CD4-positive, CD25-positive, alpha-beta regulatory T cell (primary cell): ENCODE measurements at regions not wholly inside any gene's neighbourhood (a gene's known extent, or its start where the extent isn't known, plus 50 kb on each side); places are given as distances from the start of the nearest gene placed in this dataset.

ENCODE experiments used
- ATAC-seq, 2 donors: fragments of 150-1000 bp; cut with Tn5 transposase; one replicate each; pipeline ENCODE4 v1.10.0; 2021; ENCODE audit warnings: low read depth in 2 of 2, moderate number of reproducible peaks in 2 of 2, moderate library complexity in 1 of 2
- DNase-seq, 3 donors: peaks; one replicate each; pipeline versions ENCODE4 v3.0.0 to v3.0.0-alpha.2; 2012 to 2022; ENCODE audit warnings: mixed read lengths in 1 of 3
- H3K27ac ChIP-seq: one replicate; pipeline ENCODE4 v1.7.0; 2013; ENCODE audit warnings: mild to moderate bottlenecking, low read length; ENCODE audit not compliant: insufficient read depth, poor library complexity, severe bottlenecking
- H3K27me3 ChIP-seq: one replicate; pipeline ENCODE4 v1.7.0; 2013; ENCODE audit warnings: low read length; ENCODE audit not compliant: control insufficient read depth, insufficient read depth
- H3K36me3 ChIP-seq: one replicate; pipeline ENCODE4 v1.7.0; 2013; ENCODE audit warnings: mild to moderate bottlenecking, low read length, moderate library complexity; ENCODE audit not compliant: control insufficient read depth, insufficient read depth
- H3K4me1 ChIP-seq: 2 replicates; pipeline ENCODE4 v1.7.0; 2013; ENCODE audit warnings: mild to moderate bottlenecking, low read length; ENCODE audit not compliant: insufficient read depth, control insufficient read depth, poor library complexity, severe bottlenecking
- H3K4me3 ChIP-seq: one replicate; pipeline ENCODE4 v1.7.0; 2013; ENCODE audit warnings: low read depth, mild to moderate bottlenecking, low read length, moderate library complexity
- H3K9me3 ChIP-seq, 2 experiments: 1 replicate in 1 of 2; 2 replicates in 1 of 2; pipeline ENCODE4 v1.7.0; 2013; ENCODE audit warnings: low read length in 2 of 2, mild to moderate bottlenecking in 1 of 2, moderate library complexity in 1 of 2; ENCODE audit not compliant: control insufficient read depth in 2 of 2
- H3K27ac Mint-ChIP-seq, 3 donors: one replicate each; pipeline ENCODE4 v1.8.0; 2020 to 2022; ENCODE audit warnings: mild to moderate bottlenecking in 3 of 3, mixed read lengths in 3 of 3, moderate library complexity in 2 of 3
- H3K27me3 Mint-ChIP-seq: one replicate; pipeline ENCODE4 v1.8.0; 2022; ENCODE audit warnings: mild to moderate bottlenecking, mixed read lengths
- H3K36me3 Mint-ChIP-seq: one replicate; pipeline ENCODE4 v1.8.0; 2020; ENCODE audit warnings: mixed read lengths
- H3K4me1 Mint-ChIP-seq, 4 donors: one replicate each; pipeline ENCODE4 v1.8.0; 2020 to 2022; ENCODE audit warnings: mixed read lengths in 4 of 4, mild to moderate bottlenecking in 1 of 4
- H3K4me3 Mint-ChIP-seq, 4 donors: one replicate each; pipeline ENCODE4 v1.8.0; 2020 to 2022; ENCODE audit warnings: mild to moderate bottlenecking in 4 of 4, mixed read lengths in 4 of 4, moderate library complexity in 3 of 4
- H3K9me3 Mint-ChIP-seq, 7 donors: one replicate each; pipeline ENCODE4 v1.8.0; 2020 to 2022; ENCODE audit warnings: mixed read lengths in 7 of 7, mild to moderate bottlenecking in 3 of 7, moderate library complexity in 2 of 7

DNA sequence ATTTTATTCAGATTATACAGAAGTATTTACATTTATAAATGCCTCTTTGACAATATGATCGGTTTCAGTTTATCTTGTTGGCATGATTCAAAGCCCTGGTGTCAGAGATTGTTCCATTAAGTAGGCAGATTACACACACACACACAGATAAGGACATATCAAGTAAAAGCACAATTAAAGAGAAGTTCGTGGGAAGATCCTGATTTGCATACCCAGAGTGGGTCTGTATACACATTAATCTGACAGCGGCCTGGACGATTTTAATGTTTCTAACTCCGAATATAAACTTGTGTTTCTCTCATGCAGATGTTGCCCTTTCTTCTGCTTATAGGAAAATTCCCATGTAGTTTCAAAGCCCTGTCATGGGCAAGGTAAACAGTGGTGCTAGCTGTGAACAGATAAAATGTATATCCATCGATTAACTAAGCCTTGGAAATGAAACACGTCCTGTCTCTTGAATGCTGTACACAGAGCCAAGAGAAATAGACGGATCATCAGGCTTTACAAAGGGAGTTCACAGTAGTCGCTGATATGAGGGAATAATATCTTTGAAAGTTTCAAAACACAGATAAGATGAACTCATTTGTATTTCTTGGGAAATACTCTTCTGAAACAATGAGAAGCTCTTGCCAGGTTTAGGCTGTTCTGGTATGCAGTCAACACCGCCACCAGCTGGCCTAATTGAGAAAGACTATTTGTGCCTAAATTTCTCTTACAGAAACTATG is 108.2 kb upstream of the GMDS start:
- Mint-ChIP-seq H3K27me3 (no peaks in the 10 kb centered on the region), H3K9me3 (no peaks in the 10 kb centered on the region)

DNA sequence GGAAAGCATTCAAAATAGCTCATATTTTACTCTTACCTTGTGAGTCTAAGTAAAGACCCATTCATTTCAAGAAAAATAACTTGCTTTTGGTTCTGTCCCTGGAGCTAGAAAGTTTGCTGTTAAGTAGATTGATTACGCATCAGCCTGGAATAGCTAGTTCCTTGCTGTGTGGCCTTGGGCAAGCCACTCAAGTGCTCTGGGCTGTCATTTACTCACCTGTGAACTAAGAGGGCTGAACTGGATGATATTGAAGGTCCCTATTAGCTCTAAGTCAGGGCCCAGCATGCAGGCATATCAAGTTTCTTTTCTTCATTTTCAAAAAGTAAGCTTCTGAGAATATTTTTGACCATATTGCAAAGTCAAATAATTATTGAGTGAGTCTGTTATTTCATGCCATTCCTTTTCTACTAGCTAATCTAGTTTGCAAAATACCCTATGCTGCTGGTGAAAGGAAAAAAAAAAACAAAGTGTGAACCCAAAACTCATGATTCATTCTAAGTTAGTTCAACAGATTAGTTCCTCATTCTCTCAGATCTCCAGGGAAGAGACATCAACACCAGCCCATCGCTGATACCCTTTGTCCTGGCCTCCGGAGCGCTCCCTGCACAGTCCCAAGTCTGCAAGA is 106.5 kb upstream of the GMDS start:
- Histone ChIP-seq H3K27ac (no peak overlapping the region), H3K9me3 (no peaks in the 10 kb centered on the region), H3K4me1 (no peaks in the 10 kb centered on the region), H3K36me3 (no peaks in the 10 kb centered on the region), H3K4me3 (no peak overlapping the region), H3K27me3 (no peaks in the 10 kb centered on the region)
- H3K36me3 Mint-ChIP-seq, result peaks cover 12% of the 10 kb centered on the region
- H3K27me3 Mint-ChIP-seq, result no peaks in the 10 kb centered on the region
- no peak overlapping the region for H3K4me3 Mint-ChIP-seq
- DNase-seq, result no peak
- no peaks in the 10 kb centered on the region for H3K4me1 Mint-ChIP-seq
- no peak overlapping the region for H3K27ac Mint-ChIP-seq
- no peak for ATAC-seq
- peaks cover 0 to 3% (median 0%) of the 10 kb centered on the region in 7 donors for H3K9me3 Mint-ChIP-seq

More for the DNA sequence above, 108.2 kb upstream of the GMDS start:
- DNase-seq (peak in 2 of 3 donors; percentile 44 to 66), ATAC-seq (no peak)
- no peaks in the 10 kb centered on the region for H3K27me3 ChIP-seq
- Mint-ChIP-seq H3K36me3 (peaks cover 6% of the 10 kb centered on the region), H3K4me3 (no peak overlapping the region), H3K4me1 (peaks cover 0 to 2% (median 0%) of the 10 kb centered on the region in 4 donors), H3K27ac (no peak overlapping the region)
- no peak overlapping the region for H3K4me3 ChIP-seq
- no peak overlapping the region for H3K27ac ChIP-seq
- no peaks in the 10 kb centered on the region for H3K9me3 ChIP-seq
- H3K4me1 ChIP-seq, result no peaks in the 10 kb centered on the region
- H3K36me3 ChIP-seq, result no peaks in the 10 kb centered on the region

DNA sequence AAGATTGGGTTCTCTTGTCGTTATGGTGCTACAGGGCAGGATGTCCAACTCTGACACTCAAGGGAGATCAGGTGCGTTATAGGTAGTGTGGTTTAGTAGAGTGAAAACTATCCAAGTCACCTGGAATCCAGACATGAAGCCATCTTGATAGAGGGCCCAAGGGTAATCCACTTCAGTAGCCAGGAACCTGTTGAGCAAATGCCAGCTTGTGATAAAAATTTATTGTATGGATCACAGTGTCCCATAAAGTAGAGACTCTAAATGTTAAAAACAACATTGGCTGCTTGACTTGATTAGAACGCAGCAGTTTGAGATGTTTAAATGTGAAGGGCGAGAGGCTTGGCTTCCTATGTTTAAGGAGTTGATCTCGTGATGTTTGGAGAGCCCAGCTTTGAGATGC is 105.7 kb upstream of the GMDS start:
- H3K36me3 ChIP-seq, result no peaks in the 10 kb centered on the region
- DNase-seq (no peak), ATAC-seq (no peak)
- no peaks in the 10 kb centered on the region for H3K27me3 ChIP-seq
- H3K36me3 Mint-ChIP-seq, result peaks cover 15% of the 10 kb centered on the region
- no peak overlapping the region for H3K27ac Mint-ChIP-seq
- H3K4me3 ChIP-seq, result no peak overlapping the region
- H3K4me1 Mint-ChIP-seq, result no peaks in the 10 kb centered on the region
- no peak overlapping the region for H3K27ac ChIP-seq
- no peak overlapping the region for H3K4me3 Mint-ChIP-seq
- no peaks in the 10 kb centered on the region for H3K4me1 ChIP-seq
- H3K27me3 Mint-ChIP-seq, result no peaks in the 10 kb centered on the region
- H3K9me3 Mint-ChIP-seq, result peaks cover 0 to 6% (median 0%) of the 10 kb centered on the region in 7 donors
- no peaks in the 10 kb centered on the region for H3K9me3 ChIP-seq

DNA sequence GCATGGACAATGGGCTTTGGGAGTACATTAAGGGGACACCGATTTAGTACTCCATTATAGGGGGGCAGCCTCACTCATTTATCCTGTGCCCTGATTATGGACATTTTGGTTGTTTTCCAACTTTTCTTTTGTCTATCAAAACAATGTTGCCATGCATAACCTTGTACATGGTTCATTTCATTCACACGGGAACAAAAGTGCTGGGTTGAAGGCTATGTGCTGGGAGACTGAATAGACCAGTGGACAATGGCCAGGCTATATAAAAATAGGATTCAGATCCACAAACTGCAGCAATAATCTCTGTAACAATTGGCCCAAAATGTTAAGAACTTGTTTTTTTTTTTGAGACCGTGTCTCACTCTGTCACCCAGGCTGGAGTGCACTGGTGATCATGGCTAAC is 100.7 kb upstream of the GMDS start:
- peaks cover 15% of the 10 kb centered on the region for H3K36me3 Mint-ChIP-seq
- H3K27me3 Mint-ChIP-seq, result no peaks in the 10 kb centered on the region
- H3K4me1 Mint-ChIP-seq, result no peaks in the 10 kb centered on the region
- Histone ChIP-seq H3K4me1 (no peaks in the 10 kb centered on the region), H3K27ac (no peak overlapping the region), H3K36me3 (no peaks in the 10 kb centered on the region), H3K27me3 (no peaks in the 10 kb centered on the region), H3K9me3 (no peaks in the 10 kb centered on the region), H3K4me3 (no peak overlapping the region)
- ATAC-seq, result no peak
- no peak overlapping the region for H3K4me3 Mint-ChIP-seq
- peaks cover 1 to 18% (median 5%) of the 10 kb centered on the region in 7 donors for H3K9me3 Mint-ChIP-seq
- H3K27ac Mint-ChIP-seq, result no peak overlapping the region
- no peak for DNase-seq

DNA sequence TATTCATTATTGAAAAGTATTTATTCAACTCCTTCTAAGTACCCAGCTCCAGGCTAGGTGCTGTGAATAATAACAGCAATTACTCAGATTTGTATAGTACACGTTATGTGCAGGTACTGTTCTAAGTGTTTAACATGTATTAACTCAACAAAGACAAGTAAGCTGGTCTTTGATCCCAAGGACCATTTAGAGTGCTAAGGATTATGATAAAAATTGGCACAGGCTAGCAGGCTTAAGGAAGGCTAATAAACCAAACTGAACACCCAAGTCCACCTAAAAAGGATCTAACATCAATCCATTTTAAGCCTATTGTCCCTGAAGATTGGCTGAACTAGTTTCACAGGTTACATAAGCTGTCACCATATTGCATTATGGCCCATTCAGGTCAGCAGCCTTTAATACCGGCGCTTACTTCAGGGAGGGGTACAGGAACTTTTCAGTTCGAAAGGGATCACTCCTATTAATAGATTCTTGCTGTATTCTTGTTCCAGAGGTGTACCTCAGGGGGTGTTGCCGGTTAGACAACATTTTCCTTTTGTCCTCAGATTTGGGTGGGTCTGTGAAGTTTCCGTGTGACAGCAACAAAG is 99.0 kb upstream of the GMDS start:
- no peak overlapping the region for H3K4me3 Mint-ChIP-seq
- H3K4me1 Mint-ChIP-seq, result no peaks in the 10 kb centered on the region
- Histone ChIP-seq H3K4me1 (no peaks in the 10 kb centered on the region), H3K27me3 (no peaks in the 10 kb centered on the region), H3K27ac (no peak overlapping the region), H3K9me3 (peaks cover 4 to 11% of the 10 kb centered on the region in 2 experiments), H3K4me3 (no peak overlapping the region), H3K36me3 (no peaks in the 10 kb centered on the region)
- DNase-seq, result no peak
- ATAC-seq, result no peak
- peaks cover 1 to 30% (median 9%) of the 10 kb centered on the region in 7 donors for H3K9me3 Mint-ChIP-seq
- H3K27me3 Mint-ChIP-seq, result no peaks in the 10 kb centered on the region
- H3K27ac Mint-ChIP-seq, result no peak overlapping the region
- peaks cover 15% of the 10 kb centered on the region for H3K36me3 Mint-ChIP-seq

DNA sequence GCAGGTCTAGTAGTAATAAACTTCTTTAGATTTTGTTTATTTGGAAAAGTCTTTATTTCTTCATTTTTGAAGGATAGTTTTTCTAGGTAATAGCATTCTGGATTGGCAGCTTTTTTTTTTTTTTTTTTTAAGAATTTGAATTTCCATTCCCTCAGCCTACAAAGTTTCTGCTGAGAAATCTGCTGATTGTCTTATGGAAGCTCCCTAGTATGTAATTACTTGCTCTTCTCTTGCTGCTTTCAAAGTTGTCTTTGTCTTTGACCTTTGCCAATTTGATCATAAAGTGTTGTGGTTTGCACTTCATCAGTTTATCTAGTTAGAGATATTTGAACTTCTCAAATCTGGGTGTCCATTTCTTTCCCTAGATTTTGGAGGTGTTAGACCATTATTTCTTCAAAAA is 82.2 kb upstream of the GMDS start:
- Histone ChIP-seq H3K4me1 (no peaks in the 10 kb centered on the region), H3K27ac (no peak overlapping the region), H3K27me3 (no peaks in the 10 kb centered on the region), H3K4me3 (no peak overlapping the region), H3K36me3 (no peaks in the 10 kb centered on the region), H3K9me3 (peaks cover 42 to 43% of the 10 kb centered on the region in 2 experiments)
- Mint-ChIP-seq H3K27ac (no peak overlapping the region), H3K4me3 (no peak overlapping the region), H3K9me3 (peaks cover 0 to 60% (median 28%) of the 10 kb centered on the region in 7 donors), H3K27me3 (no peaks in the 10 kb centered on the region), H3K36me3 (peaks cover 37% of the 10 kb centered on the region), H3K4me1 (peaks cover 0 to 4% (median 0%) of the 10 kb centered on the region in 4 donors)
- ATAC-seq (no peak), DNase-seq (no peak)

DNA sequence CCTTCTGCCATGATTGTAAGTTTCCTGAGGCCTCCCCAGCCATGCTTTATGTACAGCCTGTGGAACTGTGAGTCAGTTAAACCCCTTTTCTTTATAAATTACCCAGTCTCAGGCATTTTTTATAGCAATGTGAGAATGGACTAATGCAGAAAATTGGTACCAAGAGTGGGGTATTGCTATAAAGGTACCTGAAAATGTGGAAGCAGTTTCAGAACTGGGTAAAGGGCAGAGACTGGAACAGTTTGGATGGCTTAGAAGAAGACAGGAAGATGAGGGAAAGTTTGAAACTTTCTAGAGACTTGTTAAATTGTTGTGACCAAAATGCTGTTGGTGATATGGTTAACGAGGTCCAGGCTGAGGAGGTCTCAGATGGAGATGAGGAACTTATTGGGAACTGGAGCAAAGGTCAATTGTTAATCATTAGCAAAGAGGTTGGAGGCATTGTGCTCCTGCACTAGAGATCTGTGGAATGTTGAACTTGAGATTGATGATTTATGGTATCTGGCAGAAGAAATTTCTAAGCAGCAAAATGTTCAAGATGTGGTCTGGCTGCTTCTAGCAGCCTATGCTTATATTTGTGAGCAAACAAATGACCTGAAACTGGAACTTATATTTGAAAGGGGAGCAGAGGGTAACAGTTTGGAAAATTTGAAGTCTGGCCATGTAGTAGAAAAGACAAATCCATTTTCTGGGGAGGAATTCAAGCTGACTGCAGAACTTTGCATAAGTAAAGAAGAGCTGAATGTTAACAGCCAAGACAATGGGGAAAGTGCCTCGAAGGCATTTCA is 79.0 kb upstream of the GMDS start:
- H3K4me1 Mint-ChIP-seq, result peaks cover 0 to 4% (median 1%) of the 10 kb centered on the region in 4 donors
- H3K27ac ChIP-seq, result no peak overlapping the region
- no peak overlapping the region for H3K27ac Mint-ChIP-seq
- no peak overlapping the region for H3K4me3 ChIP-seq
- no peak for ATAC-seq
- no peaks in the 10 kb centered on the region for H3K4me1 ChIP-seq
- no peak for DNase-seq
- H3K36me3 Mint-ChIP-seq, result peaks cover 40% of the 10 kb centered on the region
- H3K9me3 ChIP-seq, result peaks cover 39 to 40% of the 10 kb centered on the region in 2 experiments
- H3K27me3 Mint-ChIP-seq, result no peaks in the 10 kb centered on the region
- H3K36me3 ChIP-seq, result no peaks in the 10 kb centered on the region
- peak overlapping the region in 1 of 4 donors; percentile 6 for H3K4me3 Mint-ChIP-seq
- peaks cover 0 to 71% (median 28%) of the 10 kb centered on the region in 7 donors for H3K9me3 Mint-ChIP-seq
- H3K27me3 ChIP-seq, result no peaks in the 10 kb centered on the region
